Gastrocnemius medialis (tissue), 4 donors: ENCODE measurements at regions not wholly inside any gene's neighbourhood (a gene's known extent, or its start where the extent isn't known, plus 50 kb on each side); places are given as distances from the start of the nearest gene placed in this dataset.
A peak's percentile ranks its signal among the peaks of the same experiment; 100 is the strongest.
"Not testable (repeated sequence)": the region's sequence is repeated elsewhere in the genome, so short reads cannot be mapped to it uniquely, and the experiment has no call there.

ENCODE experiments used
- ATAC-seq, 2 donors: fragments of 150-250 bp; one replicate each; pipeline ENCODE4 v1.9.1; 2016
- DNase-seq, 2 donors: peaks; one replicate each; pipeline ENCODE4 v3.0.0-alpha.2; 2019
- H3K27ac ChIP-seq, 4 donors: fragments of 200-600 bp; sonication (generic); 1 replicate in 1 of 4; 2 replicates in 3 of 4; pipeline ENCODE4 v1.5.1; 2016 to 2018; ENCODE audit warnings: mild to moderate bottlenecking in 2 of 4, moderate library complexity in 1 of 4
- H3K27me3 ChIP-seq, 3 donors: fragments of 200-600 bp; sonication (generic) in 2 of 3; 1 replicate in 1 of 3; 2 replicates in 2 of 3; pipeline versions ENCODE4 v1.5.1 to v1.6.0; 2016 to 2019; ENCODE audit warnings: mild to moderate bottlenecking in 1 of 3, moderate library complexity in 1 of 3
- H3K36me3 ChIP-seq, 2 donors: fragments of 200-600 bp; sonication (generic) in 1 of 2; one replicate each; pipeline ENCODE4 v1.5.1; 2017 to 2018
- H3K4me1 ChIP-seq, 2 donors: fragments of 200-600 bp; sonication (generic) in 1 of 2; one replicate each; pipeline ENCODE4 v1.5.1; 2016 to 2017; ENCODE audit warnings: mild to moderate bottlenecking in 2 of 2
- H3K4me3 ChIP-seq, 4 donors: fragments of 200-600 bp; sonication (generic) in 3 of 4; 1 replicate in 1 of 4; 2 replicates in 3 of 4; pipeline ENCODE4 v1.5.1; 2016 to 2019; ENCODE audit warnings: mild to moderate bottlenecking in 2 of 4
- H3K9me3 ChIP-seq, 3 donors: fragments of 200-600 bp; sonication (generic) in 2 of 3; 1 replicate in 1 of 3; 2 replicates in 2 of 3; pipeline ENCODE4 v1.5.1; 2016 to 2019
- CTCF ChIP-seq, 5 experiments: fragments of 450-650 bp in 3 of 5; fragments of 200-600 bp in 2 of 5; sonication (generic) in 2 of 5; IDR thresholded peaks in 4 of 5; conservative IDR thresholded peaks in 1 of 5; 1 replicate in 4 of 5; 2 replicates in 1 of 5; pipeline ENCODE4 v1.5.1; 2016 to 2019; ENCODE audit warnings: antibody characterized with exemption in 5 of 5, mild to moderate bottlenecking in 3 of 5, moderate library complexity in 3 of 5
- POLR2A ChIP-seq, 2 donors: fragments of 450-650 bp; IDR thresholded peaks; one replicate each; pipeline ENCODE4 v1.6.1; 2017; ENCODE audit warnings: antibody characterized with exemption in 2 of 2, mild to moderate bottlenecking in 2 of 2, moderate library complexity in 2 of 2
- in situ Hi-C, 4 donors: fragments of 200-750 bp; cut with MboI; loops; one replicate each; pipeline versions ENCODE4 v1.15.0 to v1.8.0; 2017; ENCODE audit warnings: low sequenced_read_pairs in 4 of 4
- intact Hi-C: fragments of 100-400 bp; cut with DNase I; formaldehyde crosslinking; loops from one replicate; pipeline ENCODE4 v1.15.1; 2023; ENCODE audit warnings: low total_unique reads

GRCh38 chr15:77904901-77905300, 172.6 kb downstream of the TBC1D2B start:
- intact Hi-C loops = no loop called here
- Histone ChIP-seq H3K36me3 (no peaks in the 10 kb centered on the region), H3K4me3 (no peak overlapping the region), H3K27ac (no peak overlapping the region), H3K4me1 (no peaks in the 10 kb centered on the region), H3K27me3 (no peaks in the 10 kb centered on the region), H3K9me3 (no peaks in the 10 kb centered on the region)
- ATAC-seq (no peak), DNase-seq (no peak)
- in situ Hi-C loops = no loop called here
- TF ChIP-seq POLR2A (IDR thresholded peaks at IDR 0.05) (no peak), CTCF (IDR thresholded peaks at IDR 0.05 in 4 of 5, conservative IDR thresholded peaks at IDR 0.05 in 1 of 5) (no peak)

GRCh38 chr15:77904436-77904821, 173.1 kb downstream of the TBC1D2B start:
- intact Hi-C loops = no loop called here
- no peaks in the 10 kb centered on the region for H3K4me1 ChIP-seq
- H3K4me3 ChIP-seq = no peak overlapping the region
- DNase-seq (no peak), ATAC-seq (no peak)
- in situ Hi-C loops = no loop called here
- H3K27me3 ChIP-seq = no peaks in the 10 kb centered on the region
- H3K27ac ChIP-seq = no peak overlapping the region
- no peaks in the 10 kb centered on the region for H3K9me3 ChIP-seq
- TF ChIP-seq CTCF (IDR thresholded peaks at IDR 0.05 in 4 of 5, conservative IDR thresholded peaks at IDR 0.05 in 1 of 5) (no peak), POLR2A (IDR thresholded peaks at IDR 0.05) (no peak)
- H3K36me3 ChIP-seq = no peaks in the 10 kb centered on the region

- H3K36me3 ChIP-seq, H3K27ac ChIP-seq, DNase-seq, in situ Hi-C loops, H3K27me3 ChIP-seq, H3K9me3 ChIP-seq, ATAC-seq, H3K4me3 ChIP-seq, intact Hi-C loops, H3K4me1 ChIP-seq: not testable (repeated sequence)
Measured at GRCh38 chr15:77903761-77904435, 173.6 kb downstream of the TBC1D2B start.

GRCh38 chr15:77902921-77903760, 174.4 kb downstream of the TBC1D2B start:
- ATAC-seq, DNase-seq, H3K9me3 ChIP-seq, in situ Hi-C loops, intact Hi-C loops, H3K27ac ChIP-seq, H3K4me1 ChIP-seq, H3K27me3 ChIP-seq, H3K4me3 ChIP-seq, H3K36me3 ChIP-seq: not testable (repeated sequence)
- TF ChIP-seq CTCF (IDR thresholded peaks at IDR 0.05 in 4 of 5, conservative IDR thresholded peaks at IDR 0.05 in 1 of 5) = peak; percentile 19 to 51 (median 32)

- no peaks in the 10 kb centered on the region for H3K36me3 ChIP-seq
- in situ Hi-C loops = no loop called here
- no peaks in the 10 kb centered on the region for H3K9me3 ChIP-seq
- H3K27me3 ChIP-seq = no peaks in the 10 kb centered on the region
- TF ChIP-seq CTCF (IDR thresholded peaks at IDR 0.05 in 4 of 5, conservative IDR thresholded peaks at IDR 0.05 in 1 of 5) (no peak), POLR2A (IDR thresholded peaks at IDR 0.05) (no peak)
- H3K27ac ChIP-seq = no peak overlapping the region
- intact Hi-C loops = loop anchor here (2.0 kb wide), 1 partner anchor 31 kb away; no protein-coding TSS in a partner anchor
- H3K4me1 ChIP-seq = no peaks in the 10 kb centered on the region
- ATAC-seq (no peak), DNase-seq (no peak)
- H3K4me3 ChIP-seq = no peak overlapping the region
Measured at GRCh38 chr15:77901921-77902750, 175.4 kb downstream of the TBC1D2B start.
